ENCODE measurements at regions not wholly inside any gene's neighbourhood (a gene's known extent, or its start where the extent isn't known, plus 50 kb on each side); places are given as distances from the start of the nearest gene placed in this dataset.

DNA sequence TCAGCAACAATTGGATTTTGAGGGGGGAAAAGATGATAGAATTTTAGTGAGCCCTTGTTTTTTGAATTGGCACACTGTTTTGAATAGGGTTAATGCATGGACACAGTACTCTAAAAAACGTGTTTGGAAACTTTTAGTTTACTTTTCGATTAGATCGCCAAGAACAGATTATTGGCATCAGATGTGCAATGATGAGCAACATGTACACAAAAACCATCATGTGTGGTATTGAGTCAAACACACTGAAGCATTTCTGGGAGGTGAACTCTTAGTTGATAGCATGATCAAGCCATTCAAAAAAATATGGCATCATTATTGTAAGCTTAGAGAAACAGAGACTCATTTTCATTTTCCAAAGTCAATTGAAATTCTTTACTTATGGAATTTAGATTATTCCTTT lies 329.2 kb downstream of the ADAMTS20 start:
- H3K4me3 Mint-ChIP-seq: no peak overlapping the region
- no peaks in the 10 kb centered on the region for H3K27me3 Mint-ChIP-seq (ENCODE audit: low read depth)
- Histone ChIP-seq H3K79me1 (ENCODE audit: insufficient read depth, low read depth, low read length, poor library complexity, severe bottlenecking) (no peaks in the 10 kb centered on the region), H2BK20ac (ENCODE audit: low read depth, low read length, poor library complexity, severe bottlenecking) (no peak overlapping the region), H3K4me1 (ENCODE audit: insufficient read depth, low read length) (no peaks in the 10 kb centered on the region), H2BK12ac (ENCODE audit: insufficient read length, low read depth, low read length) (no peak overlapping the region), H3K79me2 (ENCODE audit: insufficient read depth, low read length) (no peaks in the 10 kb centered on the region), H3K27ac (ENCODE audit: insufficient read length, low read depth, low read length) (no peak overlapping the region), H3K4ac (ENCODE audit: low read depth, low read length) (no peak overlapping the region), H2BK15ac (ENCODE audit: low read depth, low read length) (no peak overlapping the region), H4K5ac (ENCODE audit: insufficient read length, low read depth, low read length) (no peak overlapping the region), H3K9ac (ENCODE audit: extremely low read depth, insufficient read length, low read length) (no peak overlapping the region), H4K8ac (replicated peaks; ENCODE audit: insufficient read length, low read depth, low read length) (no peak overlapping the region), H3K14ac (ENCODE audit: insufficient read depth, low read length) (no peak overlapping the region), H2AK5ac (ENCODE audit: insufficient read length, low read length) (no peak overlapping the region), H3K4me2 (ENCODE audit: insufficient read depth, insufficient read length, low read length) (no peak overlapping the region), H3K9me3 (ENCODE audit: control insufficient read depth, low read depth, low read length) (no peaks in the 10 kb centered on the region), H2BK5ac (ENCODE audit: insufficient read length, low read length) (no peak overlapping the region), H2AFZ (ENCODE audit: low read length) (no peak overlapping the region), H3K56ac (ENCODE audit: insufficient read length, low read depth, low read length) (no peak overlapping the region), H4K91ac (ENCODE audit: insufficient read length, low read depth, low read length) (no peak overlapping the region), H2BK120ac (ENCODE audit: low read depth, low read length, poor library complexity, severe bottlenecking) (no peak overlapping the region), H4K20me1 (ENCODE audit: control insufficient read depth, insufficient read depth, insufficient read length) (no peaks in the 10 kb centered on the region), H3K23ac (ENCODE audit: insufficient read length, low read depth, low read length) (no peak overlapping the region), H3T11ph (ENCODE audit: low read length) (no peak overlapping the region), H3K27me3 (ENCODE audit: insufficient read depth, low read length) (no peaks in the 10 kb centered on the region), H3K23me2 (ENCODE audit: insufficient read length, low read depth, low read length, poor library complexity, severe bottlenecking) (no peaks in the 10 kb centered on the region), H3K18ac (ENCODE audit: insufficient read length, low read depth, low read length) (no peak overlapping the region)
- peaks cover 7 to 8% of the 10 kb centered on the region in 2 experiments; a peak in 3 of 4 replicates for H3K4me1 Mint-ChIP-seq
- DNase-seq: no peak
- TF ChIP-seq, protein P1, sequence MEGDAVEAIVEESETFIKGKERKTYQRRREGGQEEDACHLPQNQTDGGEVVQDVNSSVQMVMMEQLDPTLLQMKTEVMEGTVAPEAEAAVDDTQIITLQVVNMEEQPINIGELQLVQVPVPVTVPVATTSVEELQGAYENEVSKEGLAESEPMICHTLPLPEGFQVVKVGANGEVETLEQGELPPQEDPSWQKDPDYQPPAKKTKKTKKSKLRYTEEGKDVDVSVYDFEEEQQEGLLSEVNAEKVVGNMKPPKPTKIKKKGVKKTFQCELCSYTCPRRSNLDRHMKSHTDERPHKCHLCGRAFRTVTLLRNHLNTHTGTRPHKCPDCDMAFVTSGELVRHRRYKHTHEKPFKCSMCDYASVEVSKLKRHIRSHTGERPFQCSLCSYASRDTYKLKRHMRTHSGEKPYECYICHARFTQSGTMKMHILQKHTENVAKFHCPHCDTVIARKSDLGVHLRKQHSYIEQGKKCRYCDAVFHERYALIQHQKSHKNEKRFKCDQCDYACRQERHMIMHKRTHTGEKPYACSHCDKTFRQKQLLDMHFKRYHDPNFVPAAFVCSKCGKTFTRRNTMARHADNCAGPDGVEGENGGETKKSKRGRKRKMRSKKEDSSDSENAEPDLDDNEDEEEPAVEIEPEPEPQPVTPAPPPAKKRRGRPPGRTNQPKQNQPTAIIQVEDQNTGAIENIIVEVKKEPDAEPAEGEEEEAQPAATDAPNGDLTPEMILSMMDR (conservative IDR thresholded peaks at IDR 0.05): no peak
- H3K9me3 Mint-ChIP-seq: peaks cover 9 to 14% of the 10 kb centered on the region in 2 experiments
- H3K36me3 Mint-ChIP-seq (ENCODE audit: insufficient read depth in 1 of 3, low read depth in 3 of 3): peaks cover 5 to 17% (median 7%) of the 10 kb centered on the region in 3 experiments
- H3K27ac Mint-ChIP-seq: no peak overlapping the region
- WGBS (ENCODE audit: extremely low coverage, insufficient read length, low lambda C conversion rate): no CpG with 5 or more reads among the region's 3 CpGs
